ENCODE measurements at regions not wholly inside any gene's neighbourhood (a gene's known extent, or its start where the extent isn't known, plus 50 kb on each side); places are given as distances from the start of the nearest gene placed in this dataset.
A peak's percentile ranks its signal among the peaks of the same experiment; 100 is the strongest.

GRCh38 chr20:3354247-3354646, 53.2 kb downstream of the DNAAF9 start:
- Mint-ChIP-seq H3K9me3 (no peaks in the 10 kb centered on the region), H3K36me3 (ENCODE audit: low read depth) (no peaks in the 10 kb centered on the region), H3K27me3 (no peaks in the 10 kb centered on the region), H3K4me3 (no peak overlapping the region), H3K4me1 (no peaks in the 10 kb centered on the region), H3K27ac (no peak overlapping the region)
- CTCF ChIA-PET, result no interaction called here
- POLR2A ChIA-PET, result no interaction called here
- no peak for DNase-seq

DNA sequence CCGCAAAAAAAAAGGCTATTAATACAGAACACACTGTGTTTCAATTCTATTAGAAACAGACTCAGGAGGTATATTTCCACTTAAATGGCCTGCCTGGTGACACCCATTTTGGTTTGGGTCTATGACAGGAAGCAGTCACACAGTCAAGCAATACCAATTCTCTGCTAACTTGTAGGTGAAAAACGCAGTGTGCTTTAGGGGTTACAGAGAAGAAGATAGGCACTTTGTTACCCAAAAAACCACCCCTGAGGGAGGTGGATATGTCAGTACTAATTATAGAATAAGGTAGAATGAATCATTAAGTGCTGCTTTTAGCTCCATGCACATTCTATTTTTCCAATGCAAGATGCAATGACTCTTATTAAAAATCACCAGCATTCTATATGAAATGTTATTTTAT, 53.8 kb downstream of the DNAAF9 start:
- no peaks in the 10 kb centered on the region for H3K36me3 Mint-ChIP-seq (ENCODE audit: low read depth)
- ChIA-PET CTCF (no interaction called here), POLR2A (no interaction called here)
- H3K27me3 Mint-ChIP-seq, result no peaks in the 10 kb centered on the region
- no peak overlapping the region for H3K27ac Mint-ChIP-seq
- no peak for DNase-seq
- no peaks in the 10 kb centered on the region for H3K4me1 Mint-ChIP-seq
- H3K9me3 Mint-ChIP-seq, result no peaks in the 10 kb centered on the region
- no peak overlapping the region for H3K4me3 Mint-ChIP-seq

- H3K27me3 Mint-ChIP-seq, result no peaks in the 10 kb centered on the region
- no peak overlapping the region for H3K27ac Mint-ChIP-seq
- no peak for DNase-seq
- CTCF ChIA-PET, result no interaction called here
- POLR2A ChIA-PET, result no interaction called here
- no peaks in the 10 kb centered on the region for H3K4me1 Mint-ChIP-seq
- no peaks in the 10 kb centered on the region for H3K36me3 Mint-ChIP-seq (ENCODE audit: low read depth)
- no peak overlapping the region for H3K4me3 Mint-ChIP-seq
- H3K9me3 Mint-ChIP-seq, result no peaks in the 10 kb centered on the region
Measured at GRCh38 chr20:3352202-3352601, 55.3 kb downstream of the DNAAF9 start.

- H3K4me1 Mint-ChIP-seq, result no peaks in the 10 kb centered on the region
- H3K4me3 Mint-ChIP-seq, result no peak overlapping the region
- H3K27me3 Mint-ChIP-seq, result no peaks in the 10 kb centered on the region
- no peak overlapping the region for H3K27ac Mint-ChIP-seq
- CTCF ChIA-PET, result no interaction called here
- no peak for DNase-seq
- no peaks in the 10 kb centered on the region for H3K9me3 Mint-ChIP-seq
- POLR2A ChIA-PET, result no interaction called here
- no peaks in the 10 kb centered on the region for H3K36me3 Mint-ChIP-seq (ENCODE audit: low read depth)
Measured at GRCh38 chr20:3350422-3350821, 57.0 kb downstream of the DNAAF9 start.

- no peaks in the 10 kb centered on the region for H3K36me3 Mint-ChIP-seq (ENCODE audit: low read depth)
- H3K4me3 Mint-ChIP-seq, result no peak overlapping the region
- ChIA-PET POLR2A (no interaction called here), CTCF (no interaction called here)
- H3K27me3 Mint-ChIP-seq, result no peaks in the 10 kb centered on the region
- no peak for DNase-seq
- H3K9me3 Mint-ChIP-seq, result no peaks in the 10 kb centered on the region
- H3K27ac Mint-ChIP-seq, result no peak overlapping the region
- no peaks in the 10 kb centered on the region for H3K4me1 Mint-ChIP-seq
Measured at GRCh38 chr20:3349786-3350185, 57.7 kb downstream of the DNAAF9 start.

DNA sequence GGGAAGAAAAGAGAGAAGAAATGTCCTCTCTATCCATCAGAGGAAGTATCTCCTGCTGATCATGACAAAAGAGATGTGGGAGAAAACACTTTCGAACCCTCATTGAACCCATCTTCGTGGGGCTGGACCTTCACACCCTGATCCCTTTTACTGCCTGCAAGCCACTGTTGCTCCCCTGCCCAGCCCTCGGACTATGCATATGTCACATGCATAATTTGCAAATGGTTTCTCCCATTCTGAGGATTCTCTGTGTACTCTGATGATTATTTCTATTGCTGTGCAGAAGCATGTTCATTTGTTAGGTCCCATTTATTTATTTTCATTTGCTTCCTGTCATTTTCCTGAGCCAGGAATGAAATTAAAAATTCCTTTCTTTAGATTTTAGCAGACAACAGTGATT, 64.7 kb downstream of the DNAAF9 start:
- CTCF ChIA-PET, result no interaction called here

DNA sequence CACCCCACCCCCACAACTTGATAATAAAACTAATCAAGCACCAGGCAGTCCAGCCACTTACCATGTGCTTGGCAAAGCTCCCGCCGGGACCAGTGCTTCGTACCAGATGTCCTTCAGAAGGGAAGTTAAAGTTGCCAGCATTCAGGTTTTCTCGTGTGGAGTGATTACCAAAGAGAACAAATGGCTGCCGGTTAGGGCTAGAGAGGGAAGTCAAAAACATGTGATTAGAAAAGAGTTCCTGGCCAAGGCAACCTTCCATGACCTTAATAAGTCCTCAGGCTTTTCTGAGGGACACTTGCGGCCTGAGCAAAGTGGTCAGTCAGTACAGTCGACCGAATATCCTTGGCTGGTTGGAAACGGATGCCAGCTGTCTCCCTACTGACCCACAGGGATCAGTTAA, 67.0 kb downstream of the DNAAF9 start:
- DNase-seq, result no peak
- H3K4me1 Mint-ChIP-seq, result no peaks in the 10 kb centered on the region
- ChIA-PET CTCF (no interaction called here), POLR2A (no interaction called here)
- no peak overlapping the region for H3K4me3 Mint-ChIP-seq
- H3K27me3 Mint-ChIP-seq, result no peaks in the 10 kb centered on the region
- no peaks in the 10 kb centered on the region for H3K9me3 Mint-ChIP-seq
- no peak overlapping the region for H3K27ac Mint-ChIP-seq
- H3K36me3 Mint-ChIP-seq (ENCODE audit: low read depth), result peaks cover 9% of the 10 kb centered on the region

More for the DNA sequence above, 64.7 kb downstream of the DNAAF9 start:
- Mint-ChIP-seq H3K4me1 (no peaks in the 10 kb centered on the region), H3K9me3 (no peaks in the 10 kb centered on the region), H3K27me3 (no peaks in the 10 kb centered on the region), H3K4me3 (no peak overlapping the region), H3K36me3 (ENCODE audit: low read depth) (peaks cover 9% of the 10 kb centered on the region), H3K27ac (no peak overlapping the region)
- POLR2A ChIA-PET, result no interaction called here
- no peak for DNase-seq

- no peaks in the 10 kb centered on the region for H3K9me3 Mint-ChIP-seq
- H3K4me3 Mint-ChIP-seq, result no peak overlapping the region
- peaks cover 9% of the 10 kb centered on the region for H3K36me3 Mint-ChIP-seq (ENCODE audit: low read depth)
- H3K27me3 Mint-ChIP-seq, result no peaks in the 10 kb centered on the region
- no peak for DNase-seq
- POLR2A ChIA-PET, result no interaction called here
- no peaks in the 10 kb centered on the region for H3K4me1 Mint-ChIP-seq
- CTCF ChIA-PET, result no interaction called here
- no peak overlapping the region for H3K27ac Mint-ChIP-seq
Measured at GRCh38 chr20:3339571-3339970, 67.9 kb downstream of the DNAAF9 start.

- Mint-ChIP-seq H3K27me3 (no peaks in the 10 kb centered on the region), H3K36me3 (ENCODE audit: low read depth) (peaks cover 9% of the 10 kb centered on the region), H3K9me3 (no peaks in the 10 kb centered on the region), H3K4me3 (no peak overlapping the region), H3K4me1 (no peaks in the 10 kb centered on the region), H3K27ac (no peak overlapping the region)
- DNase-seq, result no peak
- ChIA-PET POLR2A (no interaction called here), CTCF (no interaction called here)
Measured at GRCh38 chr20:3339076-3339475, 68.4 kb downstream of the DNAAF9 start.

DNA sequence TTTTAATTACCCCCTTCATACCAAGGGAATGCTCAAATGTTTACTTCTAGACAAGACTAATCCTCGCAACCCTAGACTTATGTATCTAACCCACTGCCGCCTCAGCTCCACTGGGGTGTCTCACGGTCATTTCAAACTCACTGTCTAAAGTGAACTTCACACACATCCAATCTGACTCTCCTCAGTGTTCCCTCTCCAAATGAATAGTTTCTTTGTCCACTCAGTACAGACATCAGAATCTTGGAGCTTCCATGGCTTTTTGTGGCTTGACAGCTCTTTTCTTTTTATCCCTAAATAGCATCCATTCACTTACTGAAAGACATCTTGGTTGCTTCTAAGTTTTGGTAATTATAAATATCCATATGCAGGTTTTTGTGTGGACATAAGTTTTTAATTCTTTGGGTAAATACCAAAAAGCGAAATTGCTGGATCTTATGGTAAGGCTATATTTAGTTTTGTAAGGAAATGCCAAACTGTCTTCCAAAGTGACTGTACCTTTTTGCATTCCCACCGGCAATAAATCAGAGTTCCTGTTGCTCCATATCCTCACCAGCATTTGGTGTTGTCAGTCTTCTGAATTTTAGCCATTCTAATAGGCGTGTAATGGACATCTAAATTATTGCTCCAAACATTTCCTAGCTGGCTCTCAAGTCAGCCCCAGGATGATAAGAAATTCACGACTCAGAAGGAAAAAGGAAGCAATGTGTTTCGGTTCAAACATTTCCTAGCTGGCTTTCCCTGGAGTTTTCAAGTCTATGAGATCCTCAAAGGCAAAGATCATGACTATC, 73.1 kb downstream of the DNAAF9 start:
- Mint-ChIP-seq H3K36me3 (ENCODE audit: low read depth) (peaks cover 6% of the 10 kb centered on the region), H3K4me1 (peaks cover 9% of the 10 kb centered on the region), H3K4me3 (no peak overlapping the region), H3K27ac (no peak overlapping the region), H3K9me3 (no peaks in the 10 kb centered on the region), H3K27me3 (no peaks in the 10 kb centered on the region)
- no peak for DNase-seq
- ChIA-PET CTCF (no interaction called here), POLR2A (no interaction called here)

DNA sequence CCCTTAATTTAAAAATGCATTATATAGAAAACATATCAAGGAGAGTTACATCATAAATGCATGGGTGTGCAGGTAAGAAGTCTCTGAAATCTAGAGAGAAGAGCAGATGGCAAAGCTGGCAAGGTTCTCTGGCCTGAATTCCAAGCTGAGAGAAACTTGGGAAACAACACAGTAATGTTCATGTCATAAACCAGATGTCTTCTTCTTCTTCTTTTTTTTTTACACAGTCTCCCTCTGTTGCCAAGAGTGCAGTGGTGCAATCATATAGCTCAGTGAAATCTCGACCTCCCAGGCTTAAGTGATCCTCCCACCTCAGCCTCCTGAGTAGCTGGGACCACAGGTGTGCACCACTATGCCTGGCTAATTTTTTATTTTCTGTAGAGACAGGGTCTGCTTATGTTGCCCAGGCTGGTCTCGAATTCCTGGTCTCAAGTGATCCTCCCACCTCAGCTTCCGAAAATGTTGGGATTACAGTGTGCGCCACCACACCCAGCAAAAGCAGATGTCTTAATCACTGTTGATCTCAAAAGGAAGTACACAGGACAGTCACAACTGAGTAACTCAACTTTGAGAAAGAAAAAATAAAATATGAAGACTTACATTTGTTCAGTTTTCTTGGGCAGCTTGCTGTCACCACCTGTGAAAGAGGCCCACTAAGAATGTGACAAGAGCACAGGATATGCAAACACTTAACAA, 77.3 kb downstream of the DNAAF9 start:
- no peaks in the 10 kb centered on the region for H3K27me3 Mint-ChIP-seq
- H3K36me3 Mint-ChIP-seq (ENCODE audit: low read depth), result no peaks in the 10 kb centered on the region
- POLR2A ChIA-PET, result no interaction called here
- peaks cover 26% of the 10 kb centered on the region for H3K4me1 Mint-ChIP-seq
- DNase-seq, result no peak
- H3K27ac Mint-ChIP-seq, result no peak overlapping the region
- H3K4me3 Mint-ChIP-seq, result no peak overlapping the region
- CTCF ChIA-PET, result interaction anchor here (0.5 to 3.8 kb wide), 8 partner anchors 8 to 1335 kb away, joined by 3 to 17 read pairs (median 4); no protein-coding TSS in a partner anchor
- H3K9me3 Mint-ChIP-seq, result no peaks in the 10 kb centered on the region

- Mint-ChIP-seq H3K27ac (peak overlapping the region; percentile 59), H3K36me3 (ENCODE audit: low read depth) (no peaks in the 10 kb centered on the region), H3K4me3 (no peak overlapping the region), H3K4me1 (peaks cover 29% of the 10 kb centered on the region), H3K27me3 (no peaks in the 10 kb centered on the region), H3K9me3 (no peaks in the 10 kb centered on the region)
- ChIA-PET POLR2A (interaction anchor here (1.3 kb wide), 1 partner anchor 80 kb away, joined by 3 read pairs; no protein-coding TSS in a partner anchor), CTCF (interaction anchor here (0.6 to 3.8 kb wide), 2 partner anchors 12 to 83 kb away, joined by 3 to 17 read pairs; no protein-coding TSS in a partner anchor)
- no peak for DNase-seq
Measured at GRCh38 chr20:3328501-3328900, 79.0 kb downstream of the DNAAF9 start.

GRCh38 chr20:3326779-3327521, 80.5 kb downstream of the DNAAF9 start:
- Mint-ChIP-seq H3K4me3 (no peak overlapping the region), H3K27ac (no peak overlapping the region), H3K36me3 (ENCODE audit: low read depth) (no peaks in the 10 kb centered on the region), H3K9me3 (no peaks in the 10 kb centered on the region), H3K4me1 (peaks cover 32% of the 10 kb centered on the region), H3K27me3 (no peaks in the 10 kb centered on the region)
- ChIA-PET POLR2A (no interaction called here), CTCF (interaction anchor here (3.8 kb wide), 1 partner anchor 10 kb away, joined by 17 read pairs; no protein-coding TSS in a partner anchor)
- no peak for DNase-seq

Data from activated CD4-positive, alpha-beta memory T cell treated with anti-CD3 and anti-CD28 coated beads, Interleukin-2, amount 10 ng/mL, durations not matched to agents 7 days and 5 days (primary cell).